Inferior parietal cortex (tissue), 1 donor: ENCODE measurements at regions not wholly inside any gene's neighbourhood (a gene's known extent, or its start where the extent isn't known, plus 50 kb on each side); places are given as distances from the start of the nearest gene placed in this dataset.
"Not testable (repeated sequence)": the region's sequence is repeated elsewhere in the genome, so short reads cannot be mapped to it uniquely, and the experiment has no call there.

Experiments used
- DNase-seq: peaks from one replicate; pipeline ENCODE4 v3.0.0-alpha.2; 2016; ENCODE audit errors: extremely low spot score

DNA sequence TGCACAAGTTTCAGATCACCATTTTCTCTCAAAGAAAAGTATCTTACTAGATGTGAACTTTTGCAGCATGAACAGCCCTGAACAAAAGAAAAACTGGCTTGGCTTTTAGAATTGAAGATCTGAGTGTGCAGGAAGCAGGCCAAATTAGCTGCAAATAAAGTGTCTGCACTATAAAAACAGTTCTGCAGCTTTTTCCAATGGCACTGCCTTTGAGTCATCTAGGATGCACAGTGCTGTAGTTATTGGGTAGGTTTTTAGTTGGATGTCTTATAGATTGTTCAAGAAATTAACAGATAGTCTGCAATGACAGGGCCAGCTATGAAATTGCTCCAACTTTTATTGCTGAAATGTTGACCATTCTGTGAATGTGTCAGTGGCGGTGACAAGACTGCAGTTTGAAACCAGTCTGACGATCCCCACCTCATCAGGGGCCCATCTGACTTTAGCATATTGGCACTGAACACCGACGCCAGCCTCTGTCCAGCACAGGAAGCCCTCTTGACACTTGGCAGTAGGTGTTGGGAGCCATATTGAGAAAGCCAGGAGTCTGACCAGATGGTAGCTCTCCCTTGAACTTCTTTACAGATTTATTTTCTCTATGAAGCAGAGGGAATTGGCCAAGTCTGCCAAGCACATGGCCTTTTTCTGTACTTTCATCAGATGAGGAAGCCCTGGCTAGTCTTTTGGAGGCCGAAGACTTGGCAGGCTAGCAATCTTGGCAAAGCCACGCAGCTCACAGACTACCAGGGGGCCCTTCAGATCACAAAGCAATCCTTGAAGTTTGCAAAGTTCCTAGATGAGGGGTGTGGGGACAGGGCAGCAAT, 490.6 kb downstream of the NEBL start:
- DNase-seq: no peak

DNA sequence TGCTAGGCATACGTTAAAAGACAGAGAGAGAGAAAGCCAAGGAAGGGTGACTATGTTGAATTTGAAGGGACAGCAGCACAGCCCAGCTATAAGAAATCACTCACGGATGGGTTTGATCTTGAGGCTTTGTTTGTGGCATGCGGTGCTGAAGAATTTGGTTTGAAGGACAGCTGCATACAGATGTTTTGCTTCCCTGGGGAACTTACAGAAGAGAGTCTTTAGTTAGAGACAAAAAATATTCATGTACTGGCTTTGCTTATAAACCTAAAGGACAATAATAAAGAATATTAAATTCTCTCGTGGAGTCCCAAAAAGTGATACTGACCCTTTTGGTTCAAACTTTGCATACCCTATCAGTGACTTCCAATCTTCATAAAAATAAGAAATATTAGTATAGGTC, 491.4 kb downstream of the NEBL start:
- DNase-seq: no peak

DNA sequence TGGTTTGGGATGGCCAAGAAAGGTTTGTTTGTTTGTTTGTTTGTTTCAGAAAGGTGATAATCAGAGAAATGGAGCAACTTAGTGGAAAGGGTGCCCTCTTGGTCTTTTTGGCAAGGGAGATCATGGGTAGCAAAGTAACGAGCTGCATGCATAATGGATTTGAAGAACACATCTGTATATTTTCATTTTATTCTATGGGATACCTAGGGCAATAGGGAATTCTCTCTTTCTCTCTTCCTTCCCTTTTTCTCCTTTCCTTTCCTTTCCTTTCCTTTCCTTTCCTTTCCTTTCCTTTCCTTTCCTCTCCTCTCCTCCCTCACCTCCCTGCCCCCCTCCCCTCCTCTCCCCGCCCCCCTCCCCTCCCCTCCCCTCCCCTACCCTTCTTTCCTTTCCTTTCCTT, 492.1 kb downstream of the NEBL start:
- DNase-seq: no peak

DNA sequence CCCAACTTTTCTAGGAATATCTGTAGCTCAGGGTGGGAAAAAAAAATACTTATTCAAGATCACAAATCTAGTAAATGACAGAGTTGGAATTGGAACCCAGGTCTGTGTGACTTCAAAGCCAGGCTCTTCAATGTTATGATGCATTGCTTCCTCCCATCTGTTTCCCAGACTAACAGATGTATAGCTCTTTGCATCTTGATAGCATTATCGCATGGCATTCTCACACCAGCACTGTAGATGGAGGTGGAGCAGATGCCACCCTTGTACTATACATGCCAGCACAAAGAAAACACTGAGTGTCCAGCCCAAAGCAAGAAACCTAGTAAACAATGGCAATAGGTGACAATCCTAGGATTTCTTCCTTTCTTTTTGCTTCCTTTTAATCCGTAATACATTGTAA, 497.3 kb downstream of the NEBL start:
- peak; percentile 11 for DNase-seq

GRCh38 chr10:20396701-20397100, 500.4 kb downstream of the NEBL start:
- DNase-seq: no peak

DNA sequence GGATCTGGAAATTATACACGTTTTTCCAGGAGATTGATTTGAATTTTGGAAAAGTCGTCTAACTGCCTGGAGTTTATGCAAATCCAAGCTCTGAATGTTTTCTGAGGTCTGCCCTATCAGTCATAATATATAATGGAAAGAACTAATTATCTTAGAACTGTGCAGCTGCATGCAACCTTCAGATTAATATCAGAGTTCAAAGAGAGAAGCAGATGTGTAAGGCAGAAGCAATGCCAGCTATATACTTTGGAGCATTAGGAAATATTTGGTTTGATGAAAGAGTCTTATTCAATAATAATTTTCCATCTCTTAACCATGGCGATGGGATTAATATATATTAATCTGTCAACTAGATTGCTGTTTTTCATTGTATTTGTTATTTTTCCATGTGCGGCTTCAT, 500.9 kb downstream of the NEBL start:
- DNase-seq: no peak

GRCh38 chr10:20391629-20392028, 505.5 kb downstream of the NEBL start:
- no peak for DNase-seq

GRCh38 chr10:20381761-20382160, 515.4 kb downstream of the NEBL start:
- DNase-seq: no peak

DNA sequence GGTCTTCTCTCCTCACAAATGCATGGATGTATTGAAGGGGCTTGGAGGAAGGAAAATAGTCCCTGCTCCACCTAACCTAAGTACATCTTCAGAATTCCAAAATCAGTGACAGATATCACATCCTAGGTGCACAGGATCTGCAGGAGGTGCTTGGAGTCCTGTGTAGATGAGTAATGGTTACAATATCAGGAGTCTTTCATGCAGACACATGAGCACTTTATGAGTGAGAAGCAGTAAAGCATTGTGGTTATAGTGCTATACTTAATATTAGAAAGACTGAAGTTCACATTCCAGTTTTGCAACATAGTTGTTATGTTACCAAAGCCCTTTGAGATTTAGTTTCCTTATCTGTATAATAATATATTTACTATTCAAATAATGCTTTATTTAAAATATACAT, 516.7 kb downstream of the NEBL start:
- DNase-seq: no peak

- DNase-seq: no peak
Observed at GRCh38 chr10:20372748-20373147, 524.4 kb downstream of the NEBL start.

GRCh38 chr10:20370977-20371533, 526.1 kb downstream of the NEBL start:
- DNase-seq: not testable (repeated sequence)

DNA sequence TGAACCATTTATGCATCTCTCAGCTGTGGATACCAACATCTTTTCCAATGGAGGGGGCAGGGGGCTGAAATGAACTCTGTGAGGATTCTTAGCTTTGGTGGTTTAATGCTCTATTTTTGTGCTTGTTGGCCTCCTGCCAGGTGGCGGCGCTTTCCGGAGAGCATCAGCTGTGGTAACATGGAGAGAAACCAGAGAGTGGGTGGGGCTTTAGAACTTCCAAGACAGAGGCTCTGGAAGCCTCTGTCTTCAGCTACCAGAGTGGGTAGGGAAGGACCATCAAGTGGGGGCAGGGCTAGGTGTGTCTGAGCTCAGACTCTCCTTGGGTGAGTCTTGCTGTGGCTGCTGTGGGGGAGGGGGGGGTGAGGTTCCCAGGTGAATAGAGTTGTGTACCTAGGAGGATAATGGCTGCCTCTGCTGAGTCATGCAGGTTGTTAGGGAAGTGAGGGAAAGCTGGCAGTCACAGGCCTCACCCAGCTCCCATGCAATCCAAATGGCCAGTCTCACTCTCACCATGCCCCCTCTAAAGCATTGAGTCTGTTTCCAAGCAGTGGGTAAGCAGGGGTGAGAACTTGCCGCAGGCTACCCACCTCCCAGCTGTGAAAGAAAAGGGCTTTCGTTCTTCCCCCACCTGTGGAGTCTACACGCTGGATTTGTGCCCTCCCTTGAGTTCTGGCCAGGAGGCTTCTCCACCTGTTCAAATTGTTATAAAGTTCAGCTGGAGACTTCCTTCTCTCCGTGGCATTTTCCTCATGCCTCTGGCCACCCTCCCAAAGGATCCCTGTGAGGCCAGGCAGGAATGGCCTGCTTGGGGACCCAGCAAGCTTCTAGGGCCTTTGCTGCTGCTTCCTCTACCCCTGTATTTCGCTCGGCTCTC, 527.0 kb downstream of the NEBL start:
- no peak for DNase-seq

- no peak for DNase-seq
Observed at GRCh38 chr10:20363684-20364083, 533.4 kb downstream of the NEBL start.

DNA sequence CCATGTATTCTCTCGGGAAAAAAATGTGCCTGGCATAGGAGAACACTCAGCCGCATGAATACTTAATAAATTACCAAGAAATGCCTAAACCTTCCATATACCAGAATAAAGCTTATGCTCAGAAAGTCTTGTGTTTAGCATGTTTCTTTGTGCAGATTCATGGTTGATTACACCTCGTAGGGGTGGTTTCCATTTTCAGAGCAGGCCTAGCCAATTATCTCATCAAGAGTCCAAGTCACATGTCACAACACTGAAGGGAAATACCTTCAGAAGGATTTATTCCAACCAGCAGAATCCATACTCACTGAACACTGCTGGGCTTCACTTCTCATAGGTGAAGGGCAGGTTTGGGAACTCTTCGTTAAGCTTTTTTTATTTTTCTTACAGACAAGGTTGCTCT, 539.7 kb downstream of the PLXDC2 start:
- DNase-seq: no peak

DNA sequence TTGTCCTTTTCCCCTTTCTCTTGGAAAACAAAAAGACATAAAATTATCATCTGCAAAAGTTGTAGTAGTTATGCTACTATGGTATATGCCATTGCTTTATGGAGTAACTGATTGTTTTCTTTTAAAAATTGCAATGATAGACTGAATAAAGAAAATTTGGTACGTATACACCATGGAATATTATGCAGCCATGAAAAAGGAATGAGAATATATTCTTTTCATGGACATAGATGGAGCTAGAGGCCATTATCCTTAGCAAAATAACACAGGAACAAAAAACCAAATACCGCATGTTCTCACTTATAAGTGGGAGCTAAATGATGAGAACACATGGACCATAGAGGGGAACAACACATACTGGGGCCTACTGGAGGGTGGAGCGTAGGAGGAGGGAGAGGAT, 538.8 kb downstream of the PLXDC2 start:
- no peak for DNase-seq

GRCh38 chr10:20354166-20354565, 537.9 kb downstream of the PLXDC2 start:
- no peak for DNase-seq

GRCh38 chr10:20350509-20350908, 534.3 kb downstream of the PLXDC2 start:
- no peak for DNase-seq

DNA sequence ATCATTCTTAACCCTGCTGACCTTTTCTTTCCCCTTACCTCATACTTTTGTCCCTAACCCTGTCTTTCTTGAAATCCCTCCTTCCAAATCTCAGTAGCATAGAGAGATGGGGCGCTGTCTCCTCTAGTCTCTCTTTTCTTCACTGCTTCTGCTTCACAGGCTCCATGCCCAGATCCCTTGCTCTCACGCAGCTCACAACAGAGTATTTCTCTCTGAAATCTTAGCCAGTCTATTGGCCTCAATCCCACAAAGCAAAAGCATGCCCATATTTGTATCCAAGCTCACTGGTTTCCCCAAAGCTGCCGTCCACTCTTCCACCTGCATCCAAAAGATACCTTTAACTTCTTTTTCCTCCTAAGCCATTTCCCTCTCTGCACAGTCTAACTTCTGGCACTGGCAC, 526.8 kb downstream of the PLXDC2 start:
- no peak for DNase-seq
